ENCODE measurements at regions not wholly inside any gene's neighbourhood (a gene's known extent, or its start where the extent isn't known, plus 50 kb on each side); places are given as distances from the start of the nearest gene placed in this dataset.
"Not testable (repeated sequence)": the region's sequence is repeated elsewhere in the genome, so short reads cannot be mapped to it uniquely, and the experiment has no call there.

GRCh38 chr6:169099411-169100202, 154.0 kb downstream of the THBS2 start:
- DNase-seq = no peak

GRCh38 chr6:169098651-169099050, 155.0 kb downstream of the THBS2 start:
- DNase-seq = not testable (repeated sequence)

GRCh38 chr6:169098116-169098515, 155.5 kb downstream of the THBS2 start:
- DNase-seq = no peak

GRCh38 chr6:169097381-169097959, 156.2 kb downstream of the THBS2 start:
- DNase-seq = no peak

GRCh38 chr6:169096388-169096787, 157.3 kb downstream of the THBS2 start:
- DNase-seq = no peak

- DNase-seq = no peak
Measured at GRCh38 chr6:169095153-169095552, 158.5 kb downstream of the THBS2 start.

GRCh38 chr6:169094552-169094950, 159.1 kb downstream of the THBS2 start:
- DNase-seq = no peak

GRCh38 chr6:169093770-169094551, 159.7 kb downstream of the THBS2 start:
- DNase-seq = no peak

- DNase-seq = no peak
Measured at GRCh38 chr6:169093066-169093723, 160.5 kb downstream of the THBS2 start.

GRCh38 chr6:169092375-169092774, 161.3 kb downstream of the THBS2 start:
- DNase-seq = no peak

- DNase-seq = not testable (repeated sequence)
Measured at GRCh38 chr6:169090514-169091127, 163.0 kb downstream of the THBS2 start.

- DNase-seq = no peak
Measured at GRCh38 chr6:169088762-169089161, 164.9 kb downstream of the THBS2 start.

GRCh38 chr6:169087443-169088041, 166.1 kb downstream of the THBS2 start:
- no peak for DNase-seq

- not testable (repeated sequence) for DNase-seq
Measured at GRCh38 chr6:169086616-169087015, 167.0 kb downstream of the THBS2 start.

- no peak for DNase-seq
Measured at GRCh38 chr6:169086020-169086419, 167.6 kb downstream of the THBS2 start.

- no peak for DNase-seq
Measured at GRCh38 chr6:169085466-169085865, 168.2 kb downstream of the THBS2 start.

- not testable (repeated sequence) for DNase-seq
Measured at GRCh38 chr6:169084557-169084956, 169.1 kb downstream of the THBS2 start.

GRCh38 chr6:169084067-169084466, 169.6 kb downstream of the THBS2 start:
- no peak for DNase-seq

GRCh38 chr6:169083508-169083874, 170.2 kb downstream of the THBS2 start:
- no peak for DNase-seq

GRCh38 chr6:169082817-169083507, 170.7 kb downstream of the THBS2 start:
- DNase-seq = no peak

- DNase-seq = no peak
Measured at GRCh38 chr6:169082093-169082492, 171.6 kb downstream of the THBS2 start.

- no peak for DNase-seq
Measured at GRCh38 chr6:169081248-169081647, 172.4 kb downstream of the THBS2 start.

Data from activated naive CD4-positive, alpha-beta T cell treated with anti-CD3 and anti-CD28 coated beads, Interleukin-2, amount 50 U/mL, for 16 hours (primary cell).